MM.1S (cell line): ENCODE measurements at regions not wholly inside any gene's neighbourhood (a gene's known extent, or its start where the extent isn't known, plus 50 kb on each side); places are given as distances from the start of the nearest gene placed in this dataset.
"Not testable (repeated sequence)": the region's sequence is repeated elsewhere in the genome, so short reads cannot be mapped to it uniquely, and the experiment has no call there.

Experiments used
- DNase-seq: peaks from one replicate; pipeline ENCODE4 v3.0.0-alpha.2; 2015
- H2AFZ ChIP-seq: fragments of 300-600 bp; sonication (generic); 2 replicates; pipeline ENCODE4 v1.6.0; 2016; ENCODE audit warnings: antibody characterized with exemption, low read length
- H3F3A ChIP-seq: fragments of 300-600 bp; sonication (generic); 2 replicates; pipeline ENCODE4 v1.6.1; 2016; ENCODE audit warnings: mild to moderate bottlenecking, antibody characterized with exemption, low read length, moderate library complexity, mixed read lengths; ENCODE audit not compliant: insufficient read depth
- H3K27ac ChIP-seq: fragments of 300-600 bp; sonication (generic); 2 replicates; pipeline ENCODE4 v1.5.1; 2016; ENCODE audit warnings: mild to moderate bottlenecking, low read length
- H3K27me3 ChIP-seq: fragments of 300-600 bp; sonication (generic); replicated peaks from 2 replicates; pipeline ENCODE4 v1.6.0; 2016; ENCODE audit warnings: low read length; ENCODE audit not compliant: insufficient read depth
- H3K36me3 ChIP-seq: fragments of 300-600 bp; sonication (generic); replicated peaks from 2 replicates; pipeline ENCODE4 v1.6.1; 2016; ENCODE audit warnings: mild to moderate bottlenecking, low read length, mixed read lengths; ENCODE audit not compliant: insufficient read depth
- H3K4me1 ChIP-seq: fragments of 300-600 bp; sonication (generic); 2 replicates; pipeline ENCODE4 v1.6.1; 2016; ENCODE audit warnings: low read length, mixed read lengths
- H3K4me2 ChIP-seq: fragments of 300-600 bp; sonication (generic); 2 replicates; pipeline ENCODE4 v1.6.0; 2016; ENCODE audit warnings: low read depth, low read length
- H3K4me3 ChIP-seq: fragments of 300-600 bp; sonication (generic); 2 replicates; pipeline ENCODE4 v1.5.1; 2016; ENCODE audit warnings: low read length, mixed read lengths
- H3K79me2 ChIP-seq: fragments of 300-600 bp; sonication (generic); 2 replicates; pipeline ENCODE4 v1.6.1; 2016; ENCODE audit warnings: mixed run types, low read length, mixed read lengths
- H3K9ac ChIP-seq: fragments of 300-600 bp; sonication (generic); 2 replicates; pipeline ENCODE4 v1.6.1; 2016; ENCODE audit warnings: low read length, mixed read lengths
- H3K9me2 ChIP-seq: fragments of 300-600 bp; sonication (generic); replicated peaks from 2 replicates; pipeline ENCODE4 v1.6.1; 2016; ENCODE audit warnings: mild to moderate bottlenecking, low read length, mixed read lengths; ENCODE audit not compliant: insufficient read depth
- H3K9me3 ChIP-seq: fragments of 300-600 bp; sonication (generic); replicated peaks from 2 replicates; pipeline ENCODE4 v1.6.1; 2016; ENCODE audit warnings: mild to moderate bottlenecking, low read length, mixed read lengths; ENCODE audit not compliant: insufficient read depth
- H4K20me1 ChIP-seq: fragments of 300-600 bp; sonication (generic); 2 replicates; pipeline ENCODE4 v1.6.1; 2016; ENCODE audit warnings: mild to moderate bottlenecking, low read length, moderate library complexity, mixed read lengths; ENCODE audit not compliant: insufficient read depth
- CTCF ChIP-seq: fragments of 300-600 bp; sonication (generic); IDR thresholded peaks from 2 replicates; pipeline ENCODE4 v1.5.1; 2016; ENCODE audit warnings: antibody characterized with exemption, low read length, mixed read lengths
- EZH2 ChIP-seq: fragments of 300-600 bp; sonication (generic); optimal IDR thresholded peaks from 2 replicates; pipeline ENCODE3; 2017; ENCODE audit warnings: low read depth, mild to moderate bottlenecking, antibody characterized with exemption, low read length, mixed read lengths
- EZH2phosphoT487 ChIP-seq: fragments of 300-600 bp; sonication (generic); IDR thresholded peaks from 2 replicates; pipeline ENCODE4 v1.6.1; 2018; ENCODE audit warnings: antibody characterized with exemption, low read length

DNA sequence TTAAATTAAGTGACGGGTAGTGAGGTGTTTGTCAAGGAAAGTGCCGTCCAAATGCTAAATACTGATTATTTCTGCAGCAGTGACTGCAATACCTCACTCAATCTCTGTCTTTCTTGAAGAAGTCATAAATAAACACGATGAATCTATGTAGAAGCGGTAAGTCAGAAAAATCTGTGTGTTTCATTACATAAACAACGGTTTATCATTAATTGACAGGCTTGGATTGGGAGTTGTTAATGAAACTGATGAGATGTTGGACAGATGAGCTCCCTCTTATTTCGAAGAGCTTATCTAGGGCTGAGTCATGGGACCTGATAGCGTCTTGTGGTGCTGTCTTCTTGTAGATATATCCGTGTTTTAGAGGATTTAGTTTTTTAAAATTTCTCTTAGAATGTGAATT, 92.2 kb upstream of the SAMD11 start:
- no peak overlapping the region for H3K27ac ChIP-seq
- H3K4me2 ChIP-seq = no peak overlapping the region
- H2AFZ ChIP-seq = no peak overlapping the region
- no peaks in the 10 kb centered on the region for H3K9me2 ChIP-seq
- no peak for TF ChIP-seq EZH2phosphoT487
- TF ChIP-seq CTCF = no peak
- no peak for TF ChIP-seq EZH2
- no peaks in the 10 kb centered on the region for H4K20me1 ChIP-seq
- DNase-seq = no peak
- H3F3A ChIP-seq = no peaks in the 10 kb centered on the region
- H3K36me3 ChIP-seq = no peaks in the 10 kb centered on the region
- no peaks in the 10 kb centered on the region for H3K4me1 ChIP-seq
- no peak overlapping the region for H3K4me3 ChIP-seq
- no peak overlapping the region for H3K9ac ChIP-seq
- no peaks in the 10 kb centered on the region for H3K9me3 ChIP-seq
- peaks cover 5% of the 10 kb centered on the region for H3K79me2 ChIP-seq
- no peaks in the 10 kb centered on the region for H3K27me3 ChIP-seq

DNA sequence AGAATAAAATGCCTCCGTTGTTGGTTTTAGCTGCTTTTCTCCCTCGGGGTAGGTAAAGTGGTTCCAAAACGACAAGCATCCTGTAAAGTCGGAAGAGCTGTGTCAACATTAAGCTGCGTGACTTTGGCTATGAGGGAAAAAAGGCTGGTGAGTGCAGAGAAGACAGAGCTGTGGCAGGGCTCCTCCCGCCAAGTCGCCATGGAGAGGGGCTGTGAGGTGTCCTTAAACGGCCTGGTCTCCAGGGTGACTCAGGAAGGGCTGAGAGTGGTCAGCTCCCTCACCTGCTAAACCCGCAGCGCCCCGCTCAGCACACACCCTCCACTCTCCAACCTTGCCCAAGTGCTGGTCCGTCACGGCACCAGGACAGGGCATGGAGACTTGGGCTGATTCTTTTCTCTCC, 91.6 kb upstream of the SAMD11 start:
- no peak overlapping the region for H3K4me2 ChIP-seq
- H3K9ac ChIP-seq = no peak overlapping the region
- H3K9me2 ChIP-seq = no peaks in the 10 kb centered on the region
- H3K4me3 ChIP-seq = no peak overlapping the region
- H3K27ac ChIP-seq = no peak overlapping the region
- H3F3A ChIP-seq = 0 out of 2 replicates have a peak, but pooled peaks cover 2% of the 10 kb centered on the region
- H2AFZ ChIP-seq = no peak overlapping the region
- H4K20me1 ChIP-seq = no peaks in the 10 kb centered on the region
- no peaks in the 10 kb centered on the region for H3K9me3 ChIP-seq
- no peak for DNase-seq
- H3K79me2 ChIP-seq = no peaks in the 10 kb centered on the region
- TF ChIP-seq CTCF (no peak), EZH2 (no peak), EZH2phosphoT487 (no peak)
- 0 out of 2 replicates have a peak, but pooled peaks cover under 1% of the 10 kb centered on the region for H3K4me1 ChIP-seq
- H3K36me3 ChIP-seq = no peaks in the 10 kb centered on the region
- H3K27me3 ChIP-seq = no peaks in the 10 kb centered on the region

DNA sequence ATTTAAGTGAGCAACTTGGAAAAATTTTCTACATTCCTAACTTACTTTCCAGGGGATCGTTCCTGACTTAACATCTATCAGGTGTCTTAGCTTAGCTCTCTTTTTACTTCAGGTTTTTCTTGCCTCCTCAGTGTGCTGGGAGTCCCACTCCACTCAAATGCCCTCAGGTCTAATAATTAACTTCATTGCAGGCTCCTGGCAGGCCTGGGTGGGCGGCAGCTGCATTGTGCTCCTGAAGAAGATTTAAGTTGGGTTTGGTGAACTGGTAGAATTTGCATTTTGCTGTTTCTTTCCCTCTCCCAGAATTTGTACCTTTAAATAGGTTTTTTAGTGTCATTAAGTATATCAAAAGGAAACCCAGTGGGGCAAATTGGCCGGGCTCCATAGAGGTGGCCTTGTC, 90.5 kb upstream of the SAMD11 start:
- H3F3A ChIP-seq = not testable (repeated sequence)

DNA sequence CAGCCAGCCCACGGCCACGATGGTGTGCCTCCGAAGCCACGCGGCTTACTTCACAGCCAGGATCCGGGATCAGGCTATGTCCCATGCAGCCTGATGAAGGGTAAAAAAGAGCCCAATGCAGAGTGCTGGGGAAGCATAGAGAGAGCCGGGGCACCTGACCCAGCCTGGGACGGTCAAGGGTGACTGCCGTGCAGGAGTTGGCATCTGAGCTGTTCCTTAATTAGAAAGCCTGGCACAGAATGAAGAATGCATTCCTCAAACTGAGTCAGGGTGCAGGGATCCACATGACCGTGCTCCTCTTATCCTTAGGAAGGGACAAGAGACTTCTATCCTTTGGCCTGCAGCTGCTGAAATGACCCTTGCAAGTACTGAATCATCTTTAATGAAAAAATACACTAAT, 88.2 kb upstream of the SAMD11 start:
- not testable (repeated sequence) for H2AFZ ChIP-seq, H3K9me3 ChIP-seq

More for the DNA sequence above, 90.5 kb upstream of the SAMD11 start:
- H3K27me3 ChIP-seq, H3K4me3 ChIP-seq, H3K9ac ChIP-seq, H3K4me2 ChIP-seq, H3K79me2 ChIP-seq, DNase-seq, H3K9me3 ChIP-seq, H2AFZ ChIP-seq, H3K27ac ChIP-seq, H4K20me1 ChIP-seq, H3K9me2 ChIP-seq, H3K36me3 ChIP-seq: not testable (repeated sequence)
- peaks cover 11% of the 10 kb centered on the region for H3K4me1 ChIP-seq

DNA sequence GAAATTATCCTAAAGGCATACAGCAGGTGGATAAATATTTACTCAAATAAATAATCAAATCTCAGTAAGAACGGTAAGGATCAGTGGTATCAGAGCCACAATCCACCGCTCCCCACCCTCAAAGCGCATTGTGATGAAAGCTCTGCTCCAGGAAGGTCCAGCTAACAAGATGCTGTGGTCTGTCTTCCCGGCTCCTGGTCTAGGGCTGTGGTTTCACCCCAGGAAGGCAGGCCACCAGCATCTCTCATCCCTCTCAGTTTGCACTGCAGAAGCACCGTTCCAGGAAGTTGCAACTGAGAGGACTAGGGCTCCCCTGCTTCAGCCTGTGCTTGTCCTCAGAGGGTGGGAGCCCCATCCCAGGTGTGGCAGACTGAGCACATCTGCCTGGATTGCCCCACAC, 86.1 kb upstream of the SAMD11 start:
- Histone ChIP-seq H3K4me2 (peak overlapping the region; percentile 39; the same call in 1 of the 2 replicates), H3K4me1 (peaks cover 15% of the 10 kb centered on the region)
- not testable (repeated sequence) for H2AFZ ChIP-seq, H3K9ac ChIP-seq, H3K36me3 ChIP-seq, H3K9me3 ChIP-seq, H3K27me3 ChIP-seq, H3K27ac ChIP-seq, H3K9me2 ChIP-seq, H3K4me3 ChIP-seq, H4K20me1 ChIP-seq, DNase-seq, H3F3A ChIP-seq, H3K79me2 ChIP-seq

More for the DNA sequence above, 88.2 kb upstream of the SAMD11 start:
- not testable (repeated sequence) for DNase-seq, H3K4me2 ChIP-seq, H3K4me3 ChIP-seq, H3K9ac ChIP-seq, H3K36me3 ChIP-seq, H3K79me2 ChIP-seq, H4K20me1 ChIP-seq, H3K27me3 ChIP-seq, H3K27ac ChIP-seq, H3K9me2 ChIP-seq, H3F3A ChIP-seq
- H3K4me1 ChIP-seq = peaks cover 15% of the 10 kb centered on the region

- not testable (repeated sequence) for H3K36me3 ChIP-seq, H3K27me3 ChIP-seq, H4K20me1 ChIP-seq, H3K9me3 ChIP-seq, H3K79me2 ChIP-seq, H2AFZ ChIP-seq, H3K4me3 ChIP-seq, H3F3A ChIP-seq, H3K9me2 ChIP-seq, H3K9ac ChIP-seq
- Histone ChIP-seq H3K4me1 (peaks cover 15% of the 10 kb centered on the region), H3K4me2 (peak overlapping the region; percentile 39; the same call in 1 of the 2 replicates), H3K27ac (peak overlapping the region; percentile 10; the same call in 1 of the 2 replicates)
- DNase-seq = peak; percentile 76
Observed at GRCh38 chr1:838291-838690, 85.4 kb upstream of the SAMD11 start.
